GM23338 (cell line): ENCODE measurements at regions not wholly inside any gene's neighbourhood (a gene's known extent, or its start where the extent isn't known, plus 50 kb on each side); places are given as distances from the start of the nearest gene placed in this dataset.

Source experiments
- EZH2 ChIP-seq: fragments of 200-600 bp; sonication (generic); IDR thresholded peaks from one replicate; pipeline ENCODE4 v1.8.0; 2017; ENCODE audit warnings: antibody characterized with exemption, mild to moderate bottlenecking, low read depth; ENCODE audit not compliant: unreplicated experiment
- JUNB ChIP-seq: IDR thresholded peaks from one replicate; pipeline ENCODE4 v1.6.1; 2016; ENCODE audit warnings: antibody characterized with exemption; ENCODE audit not compliant: unreplicated experiment
- POLR2AphosphoS5 ChIP-seq: IDR thresholded peaks from 2 replicates; pipeline ENCODE4 v1.6.1; 2016; ENCODE audit warnings: antibody characterized with exemption, low read depth
- ZNF114 ChIP-seq: fragments of 250-450 bp; sonication (Bioruptor Pico); IDR thresholded peaks from 2 replicates; pipeline ENCODE4 v1.5.0; 2020; ENCODE audit warnings: mild to moderate bottlenecking, moderate library complexity
- TF ChIP-seq, protein P1 (sequence below), 2 experiments: fragments of 200-600 bp in 1 of 2; sonication (generic) in 1 of 2; conservative IDR thresholded peaks; 2 replicates each; pipeline versions ENCODE4 v1.5.1 to v1.6.1; 2016 to 2017; ENCODE audit warnings: antibody characterized with exemption in 2 of 2, low read depth in 2 of 2, mild to moderate bottlenecking in 2 of 2, moderate library complexity in 1 of 2
- TF ChIP-seq, protein P2 (sequence below): IDR thresholded peaks from one replicate; pipeline ENCODE4 v1.6.1; 2018; ENCODE audit warnings: antibody characterized with exemption; ENCODE audit not compliant: unreplicated experiment

DNA sequence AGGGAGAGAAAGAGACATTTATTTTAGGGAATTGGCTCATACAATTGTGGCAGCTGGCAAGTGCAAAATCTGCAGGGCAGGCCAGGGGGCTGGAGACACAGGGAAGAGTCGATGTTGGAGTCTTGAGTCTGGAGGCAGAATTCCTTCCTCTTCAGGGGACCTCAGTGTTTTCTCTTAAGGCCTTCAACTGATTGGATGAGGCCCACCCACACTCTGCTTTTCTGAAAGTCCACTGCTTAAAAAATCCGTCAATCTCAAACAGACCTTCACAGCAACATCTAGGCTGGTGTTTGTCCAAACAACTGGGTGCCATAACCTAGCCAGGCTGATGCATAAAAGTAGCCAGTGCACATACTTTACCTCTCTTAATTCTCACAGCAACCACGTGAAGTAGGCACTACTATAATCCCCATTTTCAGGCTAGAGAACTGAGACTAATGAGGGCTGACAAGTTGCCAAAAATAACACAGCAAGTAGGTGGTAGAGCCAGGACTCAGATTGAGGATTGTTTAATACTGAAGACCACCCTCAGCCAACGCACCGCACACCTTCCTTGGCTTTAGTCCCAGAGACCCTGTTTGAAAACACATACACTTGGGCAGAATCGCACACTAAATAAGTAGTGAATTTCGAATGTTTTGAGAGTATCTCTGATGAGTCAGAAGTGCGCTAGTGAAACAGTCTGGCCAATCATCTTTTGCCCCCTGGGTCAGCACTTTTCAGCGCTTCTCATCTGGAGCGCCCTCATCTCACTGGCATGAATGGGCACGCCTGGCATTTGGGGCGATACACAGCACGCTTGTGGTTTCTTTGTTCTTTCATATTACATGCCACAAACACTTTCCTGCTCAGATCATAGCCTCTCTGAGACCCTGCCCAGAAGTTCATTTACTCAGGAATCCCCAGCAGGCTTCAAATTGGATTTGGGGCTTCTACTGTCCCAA lies 591.4 kb downstream of the CCDC171 start:
- TF ChIP-seq, protein P1, sequence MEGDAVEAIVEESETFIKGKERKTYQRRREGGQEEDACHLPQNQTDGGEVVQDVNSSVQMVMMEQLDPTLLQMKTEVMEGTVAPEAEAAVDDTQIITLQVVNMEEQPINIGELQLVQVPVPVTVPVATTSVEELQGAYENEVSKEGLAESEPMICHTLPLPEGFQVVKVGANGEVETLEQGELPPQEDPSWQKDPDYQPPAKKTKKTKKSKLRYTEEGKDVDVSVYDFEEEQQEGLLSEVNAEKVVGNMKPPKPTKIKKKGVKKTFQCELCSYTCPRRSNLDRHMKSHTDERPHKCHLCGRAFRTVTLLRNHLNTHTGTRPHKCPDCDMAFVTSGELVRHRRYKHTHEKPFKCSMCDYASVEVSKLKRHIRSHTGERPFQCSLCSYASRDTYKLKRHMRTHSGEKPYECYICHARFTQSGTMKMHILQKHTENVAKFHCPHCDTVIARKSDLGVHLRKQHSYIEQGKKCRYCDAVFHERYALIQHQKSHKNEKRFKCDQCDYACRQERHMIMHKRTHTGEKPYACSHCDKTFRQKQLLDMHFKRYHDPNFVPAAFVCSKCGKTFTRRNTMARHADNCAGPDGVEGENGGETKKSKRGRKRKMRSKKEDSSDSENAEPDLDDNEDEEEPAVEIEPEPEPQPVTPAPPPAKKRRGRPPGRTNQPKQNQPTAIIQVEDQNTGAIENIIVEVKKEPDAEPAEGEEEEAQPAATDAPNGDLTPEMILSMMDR (conservative IDR thresholded peaks at IDR 0.05; ENCODE audit: low read depth in 2 of 2), result no peak
- TF ChIP-seq EZH2 (no peak), POLR2AphosphoS5 (no peak), JUNB (no peak), ZNF114 (CRISPR knock-in tag) (no peak)
- TF ChIP-seq, protein P2, sequence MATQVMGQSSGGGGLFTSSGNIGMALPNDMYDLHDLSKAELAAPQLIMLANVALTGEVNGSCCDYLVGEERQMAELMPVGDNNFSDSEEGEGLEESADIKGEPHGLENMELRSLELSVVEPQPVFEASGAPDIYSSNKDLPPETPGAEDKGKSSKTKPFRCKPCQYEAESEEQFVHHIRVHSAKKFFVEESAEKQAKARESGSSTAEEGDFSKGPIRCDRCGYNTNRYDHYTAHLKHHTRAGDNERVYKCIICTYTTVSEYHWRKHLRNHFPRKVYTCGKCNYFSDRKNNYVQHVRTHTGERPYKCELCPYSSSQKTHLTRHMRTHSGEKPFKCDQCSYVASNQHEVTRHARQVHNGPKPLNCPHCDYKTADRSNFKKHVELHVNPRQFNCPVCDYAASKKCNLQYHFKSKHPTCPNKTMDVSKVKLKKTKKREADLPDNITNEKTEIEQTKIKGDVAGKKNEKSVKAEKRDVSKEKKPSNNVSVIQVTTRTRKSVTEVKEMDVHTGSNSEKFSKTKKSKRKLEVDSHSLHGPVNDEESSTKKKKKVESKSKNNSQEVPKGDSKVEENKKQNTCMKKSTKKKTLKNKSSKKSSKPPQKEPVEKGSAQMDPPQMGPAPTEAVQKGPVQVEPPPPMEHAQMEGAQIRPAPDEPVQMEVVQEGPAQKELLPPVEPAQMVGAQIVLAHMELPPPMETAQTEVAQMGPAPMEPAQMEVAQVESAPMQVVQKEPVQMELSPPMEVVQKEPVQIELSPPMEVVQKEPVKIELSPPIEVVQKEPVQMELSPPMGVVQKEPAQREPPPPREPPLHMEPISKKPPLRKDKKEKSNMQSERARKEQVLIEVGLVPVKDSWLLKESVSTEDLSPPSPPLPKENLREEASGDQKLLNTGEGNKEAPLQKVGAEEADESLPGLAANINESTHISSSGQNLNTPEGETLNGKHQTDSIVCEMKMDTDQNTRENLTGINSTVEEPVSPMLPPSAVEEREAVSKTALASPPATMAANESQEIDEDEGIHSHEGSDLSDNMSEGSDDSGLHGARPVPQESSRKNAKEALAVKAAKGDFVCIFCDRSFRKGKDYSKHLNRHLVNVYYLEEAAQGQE, result no peak
